T follicular helper cell (primary cell): ENCODE measurements at regions not wholly inside any gene's neighbourhood (a gene's known extent, or its start where the extent isn't known, plus 50 kb on each side); places are given as distances from the start of the nearest gene placed in this dataset.
"Not testable (repeated sequence)": the region's sequence is repeated elsewhere in the genome, so short reads cannot be mapped to it uniquely, and the experiment has no call there.

Source experiments
- DNase-seq: peaks from one replicate; pipeline ENCODE4 v3.0.0-alpha.2; 2020; ENCODE audit warnings: low read depth

DNA sequence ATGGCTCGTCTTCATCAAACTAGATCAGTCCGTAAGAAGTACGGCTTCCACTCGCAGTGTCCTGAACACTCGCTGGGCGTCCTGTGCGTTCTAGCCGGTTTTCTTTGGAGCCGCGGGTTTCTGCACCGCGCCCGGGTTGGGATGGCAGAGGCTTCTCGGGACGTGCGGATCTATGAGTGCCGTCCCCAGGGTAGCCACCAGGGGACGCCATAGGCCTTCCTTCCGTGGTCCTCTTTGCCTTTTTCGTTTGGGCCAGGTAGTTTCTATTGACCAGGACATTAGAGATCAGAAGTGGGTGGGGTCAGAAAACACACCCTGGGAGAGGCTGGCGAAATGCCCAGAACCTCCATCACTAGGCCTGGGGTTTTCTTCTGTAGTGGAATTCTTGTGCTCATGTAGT is 273.8 kb downstream of the FAM72C start:
- no peak for DNase-seq

DNA sequence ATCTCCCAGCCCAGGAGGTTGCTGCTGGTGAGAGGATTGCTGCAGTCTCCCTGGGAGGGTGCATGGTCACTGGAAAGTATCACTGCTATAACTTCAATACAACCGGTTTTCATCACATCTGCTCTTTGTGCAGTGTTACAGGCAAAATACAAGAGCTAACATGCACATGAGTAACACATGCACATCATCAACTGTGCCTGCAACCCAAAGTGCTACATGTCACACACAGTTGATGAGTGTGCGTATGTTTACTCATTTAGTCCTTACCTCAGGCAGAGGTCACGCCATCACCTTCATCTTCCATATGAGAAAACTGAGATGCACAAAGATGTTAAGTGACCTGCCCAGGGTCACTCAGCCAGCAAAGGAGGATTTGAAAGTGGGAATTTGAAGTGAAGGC is 277.7 kb downstream of the FAM72C start:
- DNase-seq, result no peak

DNA sequence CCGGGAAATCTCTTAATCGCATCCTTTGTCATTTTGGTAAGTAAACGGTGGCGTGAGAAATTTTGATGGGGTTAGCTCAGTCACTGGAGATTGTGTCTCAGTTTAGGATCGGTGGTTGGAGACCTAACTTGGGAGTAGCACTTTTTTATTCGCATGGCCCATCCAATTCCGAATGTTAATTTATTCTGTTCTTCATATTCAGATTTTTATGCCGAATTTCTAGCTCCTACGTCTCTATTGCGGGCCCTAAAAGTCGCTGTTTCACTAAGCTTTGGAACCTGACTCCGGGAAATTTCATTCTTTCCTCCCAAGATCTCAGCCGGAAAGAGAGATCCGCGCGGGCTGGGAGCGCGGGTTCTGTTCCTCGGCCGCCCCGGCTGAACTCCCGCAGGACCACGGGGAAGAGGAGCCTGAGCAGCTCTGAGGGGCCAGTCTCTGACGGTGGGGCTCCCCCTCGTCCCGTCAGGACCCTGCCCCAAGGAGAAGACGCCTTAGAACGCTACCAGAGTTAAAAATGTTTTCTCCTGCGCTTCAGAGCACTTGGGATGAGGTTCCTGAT is 279.7 kb downstream of the FAM72C start:
- DNase-seq, result no peak

DNA sequence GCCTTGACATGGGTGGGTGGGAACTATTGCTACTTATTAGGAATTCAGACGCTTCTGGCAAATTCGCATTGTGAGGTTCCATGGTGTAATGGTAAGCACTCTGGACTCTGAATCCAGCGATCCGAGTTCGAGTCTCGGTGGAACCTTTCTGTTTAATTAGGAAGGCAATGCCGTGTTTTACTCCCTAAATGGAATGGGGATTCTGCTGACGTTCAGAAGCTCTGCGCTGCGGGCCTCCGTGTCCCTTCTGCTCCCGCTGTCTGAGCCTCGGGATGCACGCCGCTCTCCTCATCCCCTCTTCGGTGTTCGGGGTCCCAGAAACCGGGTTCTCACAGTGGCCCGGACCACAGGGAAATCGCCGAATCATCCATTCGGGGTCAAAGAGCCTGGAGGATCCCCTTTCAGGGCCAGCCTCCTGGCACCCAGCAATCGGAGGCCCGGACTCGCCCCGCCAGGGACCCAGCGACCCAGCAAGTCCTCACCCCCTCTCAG is 280.3 kb downstream of the FAM72C start:
- DNase-seq, result no peak

DNA sequence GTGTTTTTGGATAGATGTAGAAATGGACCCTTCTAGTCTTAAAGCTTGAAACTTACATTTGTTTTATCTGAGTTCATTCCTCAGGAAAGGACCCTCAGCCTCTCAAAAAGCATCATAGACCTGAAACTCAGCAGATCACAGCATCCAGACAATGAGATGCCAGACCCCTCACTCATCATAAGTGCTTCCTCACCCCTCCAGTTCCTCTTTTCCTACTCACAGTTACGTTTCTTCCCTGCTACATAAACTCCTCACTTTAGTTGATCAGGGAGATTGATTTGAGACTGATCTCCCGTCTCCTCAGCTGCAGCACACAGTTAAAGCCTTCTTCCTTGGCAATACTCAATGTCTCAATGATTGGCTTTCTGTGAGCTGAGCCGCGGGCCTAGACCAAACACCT is 282.0 kb downstream of the FAM72C start:
- no peak for DNase-seq

DNA sequence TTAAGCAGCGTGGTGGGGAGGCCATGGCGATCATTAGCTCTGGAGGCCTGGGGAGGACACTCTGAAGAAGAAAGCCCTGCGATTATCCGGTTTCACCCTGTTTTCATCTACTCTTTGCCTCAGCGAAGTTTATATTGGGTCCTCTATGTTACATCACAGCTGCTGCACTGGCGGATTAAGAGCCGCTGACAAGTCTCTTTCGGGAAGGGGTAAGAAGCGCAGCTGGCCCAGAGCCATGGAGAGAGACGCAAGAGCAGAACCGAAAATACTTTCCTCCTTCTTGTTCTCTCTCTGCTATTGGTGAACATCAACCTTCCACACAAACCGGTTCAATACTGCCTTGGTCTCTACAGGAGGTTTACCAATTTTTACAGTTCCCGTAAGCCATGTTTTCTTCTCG is 291.5 kb downstream of the FAM72C start:
- no peak for DNase-seq

DNA sequence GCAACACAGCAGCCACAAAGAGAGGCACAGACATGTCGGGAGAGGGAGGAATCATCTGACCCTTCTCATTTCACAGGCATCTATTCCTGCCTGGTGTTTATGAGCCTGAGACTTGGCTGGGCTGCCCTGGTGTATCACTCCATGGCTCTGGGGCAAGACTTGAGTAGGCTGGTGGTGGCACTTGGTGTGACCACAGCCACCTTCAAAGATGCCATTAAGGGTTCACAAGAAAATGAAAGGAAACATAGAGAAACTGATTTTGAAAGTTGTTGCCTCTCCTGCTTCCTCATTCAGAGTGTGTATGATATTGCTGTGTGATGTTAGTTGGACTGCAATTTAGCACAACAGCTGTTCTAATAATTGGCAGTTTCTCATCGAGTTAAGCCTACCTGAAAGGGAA is 298.8 kb downstream of the FAM72C start:
- no peak for DNase-seq

DNA sequence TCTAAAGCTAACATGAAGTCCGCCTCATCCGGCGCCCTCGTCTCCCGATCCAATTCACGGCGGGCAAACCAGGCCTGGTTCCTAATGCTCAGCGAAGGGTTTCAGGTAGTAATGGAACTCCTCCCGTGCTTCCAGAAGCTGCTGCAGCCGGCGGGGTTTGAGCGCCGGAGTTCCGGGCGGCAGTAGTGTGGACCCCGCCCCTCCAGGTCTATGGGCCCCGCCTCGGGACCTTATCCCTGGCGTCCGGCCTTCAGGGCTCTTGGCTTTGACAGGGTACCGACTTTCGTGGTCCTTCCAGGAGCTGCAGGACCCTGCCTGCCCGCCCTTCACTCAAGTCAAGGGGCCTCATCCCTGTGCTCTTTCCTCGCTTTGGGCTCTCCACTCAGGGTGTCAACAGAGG is 304.1 kb downstream of the FAM72C start:
- no peak for DNase-seq

DNA sequence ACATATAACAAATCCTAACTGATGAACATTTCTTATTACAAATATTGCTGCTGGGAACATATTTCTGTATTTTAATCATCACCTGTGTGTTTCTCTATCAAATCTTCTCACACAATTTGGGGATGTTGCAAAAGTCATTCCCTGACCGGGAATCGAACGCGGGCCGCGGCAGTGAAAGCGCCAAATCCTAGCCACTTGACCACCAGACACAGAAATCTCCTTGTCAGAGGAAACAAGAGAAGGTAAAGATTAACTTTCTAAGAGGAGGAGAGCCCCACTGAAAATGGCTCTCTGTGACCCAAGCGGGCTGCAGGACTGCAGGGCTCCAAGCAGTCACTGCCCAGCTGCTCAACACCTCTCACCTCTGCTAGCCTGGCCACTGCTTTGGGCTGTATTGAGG is 304.9 kb downstream of the FAM72C start:
- DNase-seq, result no peak

DNA sequence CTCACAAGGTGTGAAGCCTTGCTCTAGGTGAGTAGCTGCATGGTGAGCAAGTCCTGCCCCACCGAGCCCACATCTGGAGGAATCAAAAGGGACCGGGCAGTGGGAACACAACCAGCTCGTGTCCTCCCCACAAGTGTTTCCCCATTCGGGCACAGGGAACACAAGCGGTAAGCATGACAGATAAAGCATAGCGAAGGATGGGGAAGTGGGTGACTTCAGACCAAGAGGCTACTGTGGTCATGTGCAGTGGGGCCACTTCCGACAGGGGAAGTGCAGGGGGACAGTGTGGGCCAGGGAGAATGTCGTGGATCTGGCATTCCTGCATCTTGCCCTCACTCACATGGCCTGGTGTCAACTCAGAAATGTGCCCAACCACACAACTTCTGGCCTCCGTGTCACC is 306.2 kb downstream of the FAM72C start:
- no peak for DNase-seq

DNA sequence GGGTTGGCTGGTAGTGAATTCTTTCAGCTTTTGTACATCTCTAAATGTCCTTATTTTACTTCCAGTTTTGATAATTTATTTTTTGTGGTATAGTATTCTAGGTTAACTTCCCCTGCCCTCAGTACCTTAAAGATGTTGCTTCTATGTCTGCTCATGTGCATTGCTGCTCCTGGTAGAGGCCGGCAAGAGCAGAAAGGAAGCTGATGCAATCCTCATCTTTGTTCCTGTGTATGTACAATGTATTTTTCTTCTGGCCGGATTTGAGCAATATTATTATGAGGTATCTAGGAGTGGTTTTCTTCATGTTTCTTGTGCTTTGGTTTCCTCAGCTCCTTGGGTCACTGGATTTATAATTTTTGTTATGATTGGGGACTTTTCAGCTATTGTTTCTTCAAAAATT is 308.7 kb downstream of the FAM72C start:
- not testable (repeated sequence) for DNase-seq

DNA sequence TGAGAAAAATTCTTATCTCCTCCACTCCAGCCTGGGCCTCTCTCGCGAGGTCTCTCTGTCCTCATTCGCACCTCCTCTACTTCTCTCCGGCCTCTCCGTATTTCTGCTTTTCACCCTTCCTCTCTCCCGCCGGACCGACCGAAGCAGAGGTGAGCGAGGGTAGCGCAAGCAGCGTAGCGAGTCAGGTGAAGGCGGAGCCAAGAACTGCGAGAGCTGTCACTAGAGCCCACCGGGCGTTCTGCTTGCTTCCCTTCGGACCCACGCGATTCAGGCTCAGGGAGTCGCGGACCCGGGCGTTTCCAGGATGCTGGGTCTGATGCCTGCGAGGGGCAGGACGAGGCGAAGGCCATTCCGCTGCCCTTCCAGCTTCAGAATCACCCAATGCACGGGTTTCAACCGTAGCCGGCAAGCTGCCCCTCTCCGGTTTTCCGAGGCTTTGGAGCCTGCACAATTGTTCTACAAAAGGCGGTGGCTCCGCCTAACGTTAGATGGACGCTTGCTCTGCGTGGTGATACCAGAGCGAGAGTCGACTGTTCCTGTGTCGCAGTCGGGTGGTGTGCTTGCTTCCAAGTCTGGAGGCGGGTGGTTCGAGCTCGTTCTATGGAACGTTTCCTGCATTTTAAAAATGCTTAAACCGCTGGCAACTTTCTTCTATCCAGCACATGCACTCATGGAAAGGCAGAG is 310.2 kb downstream of the FAM72C start:
- no peak for DNase-seq

DNA sequence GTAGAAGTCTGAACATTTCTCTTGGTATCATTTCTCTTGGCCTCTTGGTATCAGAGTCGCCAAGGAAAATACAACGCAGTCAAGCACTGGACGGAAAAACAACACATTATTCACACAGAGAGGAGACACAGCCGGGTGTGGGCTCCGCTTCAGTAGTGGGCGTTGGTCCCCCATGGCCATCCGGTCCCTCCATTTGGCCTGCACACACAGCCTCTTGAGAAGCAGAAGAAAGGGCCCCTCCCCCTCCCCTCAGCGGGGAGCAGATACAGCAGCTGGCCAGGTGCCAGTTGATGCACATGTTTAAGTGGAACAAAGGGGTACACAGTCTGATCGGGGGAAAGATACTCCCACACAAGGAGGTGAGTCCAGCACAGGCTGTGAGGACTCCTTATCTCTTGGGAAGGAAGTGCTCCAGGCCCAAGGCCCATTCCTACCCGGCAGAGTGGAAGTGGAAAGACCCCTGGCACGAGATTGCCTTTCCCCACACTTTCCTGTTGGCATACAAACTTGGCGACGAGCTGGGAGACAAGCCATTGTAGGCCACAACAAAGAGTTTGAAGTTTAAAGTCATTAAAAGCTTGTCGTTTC is 311.3 kb downstream of the FAM72C start:
- DNase-seq, result no peak

DNA sequence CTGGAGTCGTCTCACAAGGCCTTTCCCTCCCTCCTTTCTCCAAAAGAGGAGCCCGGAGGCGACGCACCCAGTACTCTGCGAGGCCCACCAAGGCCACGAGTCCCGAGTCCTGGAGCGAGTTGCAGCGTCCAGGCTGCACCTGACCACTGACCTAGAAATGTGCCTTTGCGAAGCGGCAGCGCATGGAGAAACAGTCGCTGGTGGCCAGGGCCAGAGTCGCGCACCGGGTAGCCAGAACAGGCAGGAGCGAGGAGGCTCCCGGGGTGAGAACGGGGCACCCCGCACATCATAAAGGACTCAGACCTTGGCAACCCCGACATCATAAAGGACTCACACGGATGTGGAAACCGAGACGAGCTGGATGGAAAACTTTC is 318.4 kb downstream of the FAM72C start:
- DNase-seq, result no peak

DNA sequence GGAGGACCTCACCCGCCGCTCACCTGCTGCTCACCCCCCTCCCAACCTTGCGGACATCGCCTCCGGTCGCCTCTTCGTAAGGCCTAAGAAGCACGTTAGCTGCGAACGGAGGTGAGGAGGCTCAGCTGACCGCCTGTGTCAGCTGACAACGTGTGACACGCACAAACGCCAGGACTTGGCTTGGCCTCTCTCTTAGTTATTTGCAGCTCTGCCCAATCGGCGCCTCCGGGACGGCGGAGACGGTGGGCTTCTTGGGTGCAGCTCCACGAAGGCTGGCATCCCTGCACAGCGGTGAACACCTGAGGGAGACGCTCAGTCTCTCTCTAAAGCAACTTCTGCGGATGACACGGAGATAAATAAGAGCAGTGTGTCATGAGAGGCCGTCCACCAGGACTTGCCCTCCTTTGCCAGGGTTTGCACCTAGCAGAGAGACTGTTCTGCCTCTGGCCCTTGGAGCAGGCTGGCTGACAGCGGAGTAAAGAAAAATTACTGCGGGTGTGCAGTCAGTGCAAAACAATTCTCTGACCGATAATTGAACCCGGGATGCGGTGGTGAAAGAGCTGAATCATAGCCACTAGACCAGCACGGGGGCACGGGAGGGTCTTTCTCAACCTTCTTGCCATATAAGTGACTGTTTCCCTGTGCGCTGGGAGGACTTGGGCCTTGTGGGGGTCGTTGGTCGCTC is 318.9 kb downstream of the FAM72C start:
- no peak for DNase-seq

DNA sequence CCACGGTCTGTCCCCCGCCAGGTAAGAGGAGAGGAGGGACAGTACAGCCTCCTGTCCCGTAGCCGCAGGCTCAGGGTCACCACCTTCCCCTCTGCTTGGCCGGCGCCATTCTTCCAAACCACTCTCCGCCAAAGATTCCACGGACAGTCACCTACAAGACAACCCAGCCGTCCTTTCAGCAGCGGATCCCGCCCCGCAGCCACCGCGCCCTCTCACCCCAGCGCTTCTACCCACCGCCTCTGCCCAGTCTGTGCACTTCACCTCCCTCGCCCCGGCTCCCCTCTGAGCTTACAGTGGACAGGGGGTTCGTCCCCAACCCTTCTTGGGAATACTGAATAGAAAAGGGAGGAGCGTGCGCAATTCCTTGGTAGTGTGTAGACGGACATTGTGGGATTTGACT is 319.6 kb downstream of the FAM72C start:
- DNase-seq, result no peak

DNA sequence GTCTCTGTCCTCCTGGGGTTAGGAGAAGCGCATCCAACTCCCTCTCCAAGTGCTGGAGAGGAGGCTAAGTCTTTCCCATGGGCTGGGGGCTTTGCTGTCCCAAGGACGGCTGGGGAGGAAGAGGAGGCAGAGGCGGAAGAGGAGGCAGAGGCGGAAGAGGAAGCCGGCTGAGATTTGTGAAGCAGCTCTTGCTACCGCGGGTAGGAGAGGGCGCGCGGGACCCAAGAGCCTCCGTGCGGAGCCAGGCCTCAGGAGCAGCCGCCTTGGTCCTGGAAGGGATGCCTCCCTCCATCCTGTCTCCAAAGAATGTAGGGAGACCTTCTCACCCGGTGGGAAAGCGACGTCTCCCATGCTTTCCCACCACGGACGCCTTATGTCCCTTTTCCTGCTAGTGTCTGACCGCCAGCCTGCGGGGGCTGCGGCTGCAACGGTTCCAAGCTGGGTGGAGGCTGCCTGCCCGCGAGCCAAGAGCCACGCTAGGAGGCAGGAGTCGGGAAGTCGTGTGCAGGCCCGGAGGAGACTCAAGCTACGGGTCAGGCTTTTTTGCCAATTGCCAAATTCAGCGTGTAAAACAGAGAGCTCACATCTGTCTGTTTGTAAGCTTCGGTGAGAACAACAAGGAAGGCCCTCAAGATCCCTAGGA is 320.3 kb downstream of the FAM72C start:
- DNase-seq, result no peak

DNA sequence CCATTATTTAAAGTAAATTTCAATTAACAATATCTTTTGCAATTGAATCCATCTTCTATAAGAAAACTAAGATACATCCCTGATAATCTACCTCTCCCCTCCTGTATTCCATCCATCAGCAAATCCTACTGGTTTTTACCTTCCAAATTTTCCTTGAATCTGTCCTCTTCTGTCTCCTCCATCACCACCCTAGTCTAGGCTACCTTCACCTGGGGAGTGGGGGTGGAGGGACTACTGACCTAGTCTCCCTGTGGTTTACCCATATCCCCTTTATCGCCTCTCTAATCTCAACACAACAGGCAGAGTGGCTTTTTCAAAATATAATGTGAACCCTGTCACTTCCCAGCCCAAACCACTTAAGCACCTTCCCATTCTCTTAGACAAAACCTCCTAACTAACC is 327.8 kb downstream of the FAM72C start:
- not testable (repeated sequence) for DNase-seq

DNA sequence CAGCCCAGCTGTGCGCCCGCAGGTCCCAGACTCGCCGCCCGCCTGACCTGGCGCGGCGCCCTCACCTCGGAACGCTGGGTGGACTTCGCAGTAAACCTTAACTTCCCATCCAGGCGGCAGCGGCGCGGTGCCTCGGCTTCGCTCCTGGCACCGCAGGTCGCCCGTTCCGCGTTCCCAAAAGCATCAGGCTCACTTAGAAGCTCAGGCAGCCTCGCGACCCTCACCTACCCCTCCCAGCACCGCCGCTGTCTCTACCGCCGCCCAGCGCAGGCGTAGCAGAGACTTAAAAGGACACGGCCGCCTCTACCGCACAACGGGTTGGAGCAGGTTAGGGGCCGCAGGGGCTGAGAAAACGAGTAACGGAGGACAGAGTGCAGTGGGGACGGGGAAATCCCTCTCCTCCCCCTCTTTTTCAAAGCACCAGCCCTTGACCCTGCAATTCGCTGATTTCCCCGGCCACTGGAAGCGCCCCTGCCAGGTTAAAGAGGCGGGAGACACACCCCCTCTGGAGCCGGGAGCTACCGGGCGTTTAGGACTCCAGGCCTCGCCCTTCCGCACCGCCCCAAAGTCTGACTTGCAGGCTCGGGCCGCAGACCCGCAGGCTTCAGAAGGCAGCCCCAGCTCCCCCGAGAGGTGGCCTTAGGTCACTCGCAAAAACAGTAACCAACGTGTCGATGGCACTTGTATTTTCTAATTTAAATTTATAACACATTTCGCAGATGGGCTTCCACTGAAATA is 328.5 kb downstream of the FAM72C start:
- no peak for DNase-seq

DNA sequence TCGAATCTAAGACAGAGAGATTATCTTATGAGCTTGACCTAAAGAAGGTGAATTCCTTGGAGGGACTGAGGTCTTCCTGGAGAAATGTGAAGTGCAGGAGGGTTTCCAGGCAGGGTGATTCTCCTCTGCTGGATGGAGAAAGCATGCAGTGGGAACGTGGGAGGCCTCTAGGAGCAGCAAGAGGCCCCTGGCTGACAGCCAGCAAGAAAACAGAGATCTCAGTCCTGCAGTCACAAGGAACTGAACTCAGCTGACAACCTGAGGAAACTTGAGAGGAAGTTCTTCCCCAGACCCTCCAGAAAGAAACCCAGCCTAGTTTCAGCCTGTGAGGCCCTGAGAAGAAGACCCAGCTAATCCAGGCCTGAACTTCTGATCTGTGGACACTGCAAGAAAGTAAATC is 345.9 kb downstream of the FAM72C start:
- DNase-seq, result no peak

DNA sequence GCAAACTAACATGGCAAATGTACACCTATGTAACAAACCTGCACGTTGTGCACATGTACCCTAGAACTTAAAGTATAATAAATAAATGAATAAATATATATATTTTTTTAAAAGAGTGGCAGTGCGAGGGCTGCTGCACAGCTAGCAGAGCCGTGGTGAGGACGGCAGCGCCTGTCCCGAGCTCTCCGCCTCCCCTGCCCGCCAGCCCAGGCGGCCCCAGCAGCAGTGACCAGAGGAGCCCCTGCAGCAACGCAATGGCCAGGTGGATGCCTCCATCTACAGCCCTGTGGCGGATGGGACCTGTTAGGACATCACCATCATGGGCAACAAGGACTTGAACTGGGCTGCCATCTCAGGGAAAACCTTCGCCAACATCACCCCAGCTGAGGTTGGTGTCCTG is 351.9 kb downstream of the FAM72C start:
- no peak for DNase-seq

DNA sequence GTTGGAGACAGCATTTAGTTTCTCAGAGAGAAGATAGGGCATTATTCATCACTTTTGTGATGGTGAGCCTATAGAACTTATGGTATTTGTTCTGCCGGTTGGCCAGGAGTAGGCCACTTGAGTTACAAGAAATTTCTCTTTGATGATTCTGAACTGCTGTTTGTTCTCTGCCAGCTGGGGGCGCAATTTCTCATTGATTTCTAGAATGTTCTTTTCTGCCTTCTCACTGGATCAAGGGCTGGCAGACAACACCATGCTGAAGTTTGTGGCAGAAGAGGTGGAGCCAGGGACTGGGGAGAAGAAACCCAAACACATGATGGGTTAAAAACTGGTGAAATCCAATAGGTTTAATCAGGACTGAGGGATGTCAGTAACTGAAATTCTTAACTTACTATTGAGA is 360.6 kb downstream of the FAM72C start:
- DNase-seq, result no peak
